Neural cell (in vitro differentiated cells): ENCODE measurements at regions not wholly inside any gene's neighbourhood (a gene's known extent, or its start where the extent isn't known, plus 50 kb on each side); places are given as distances from the start of the nearest gene placed in this dataset.

Source experiments
- EP300 ChIP-seq: fragments of 450-650 bp; conservative IDR thresholded peaks from 2 replicates; pipeline ENCODE4 v1.6.1; 2014; ENCODE audit warnings: antibody characterized with exemption, mild to moderate bottlenecking, moderate library complexity; ENCODE audit not compliant: poor library complexity, severe bottlenecking
- EZH2 ChIP-seq: fragments of 200-600, 300-800 bp; shearing (Covaris generic), sonication (generic); IDR thresholded peaks from 2 replicates; pipeline ENCODE4 v1.6.1; 2014; ENCODE audit warnings: antibody characterized with exemption, low read length, borderline replicate concordance, mild to moderate bottlenecking; ENCODE audit not compliant: insufficient read depth, poor library complexity, severe bottlenecking
- MXI1 ChIP-seq: fragments of 450-650 bp; conservative IDR thresholded peaks from 2 replicates; pipeline ENCODE4 v1.6.1; 2014; ENCODE audit warnings: antibody characterized with exemption, mild to moderate bottlenecking; ENCODE audit not compliant: poor library complexity, severe bottlenecking
- POLR2AphosphoS5 ChIP-seq: IDR thresholded peaks from 2 replicates; pipeline ENCODE4 v1.6.1; 2012
- RAD21 ChIP-seq: fragments of 450-650 bp; conservative IDR thresholded peaks from 2 replicates; pipeline ENCODE4 v1.6.1; 2014; ENCODE audit warnings: antibody characterized with exemption, mild to moderate bottlenecking, moderate library complexity
- SMC3 ChIP-seq: fragments of 450-650 bp; conservative IDR thresholded peaks from 2 replicates; pipeline ENCODE4 v1.6.1; 2014; ENCODE audit warnings: antibody characterized with exemption, mild to moderate bottlenecking, moderate library complexity; ENCODE audit not compliant: poor library complexity
- TAF1 ChIP-seq: IDR thresholded peaks from 2 replicates; pipeline ENCODE4 v1.6.1; 2012; ENCODE audit warnings: low read depth
- TF ChIP-seq, protein P1 (sequence below): fragments of 450-650 bp; IDR thresholded peaks from 2 replicates; pipeline ENCODE4 v1.5.1; 2014; ENCODE audit warnings: antibody characterized with exemption, mild to moderate bottlenecking, moderate library complexity; ENCODE audit not compliant: poor library complexity, severe bottlenecking

DNA sequence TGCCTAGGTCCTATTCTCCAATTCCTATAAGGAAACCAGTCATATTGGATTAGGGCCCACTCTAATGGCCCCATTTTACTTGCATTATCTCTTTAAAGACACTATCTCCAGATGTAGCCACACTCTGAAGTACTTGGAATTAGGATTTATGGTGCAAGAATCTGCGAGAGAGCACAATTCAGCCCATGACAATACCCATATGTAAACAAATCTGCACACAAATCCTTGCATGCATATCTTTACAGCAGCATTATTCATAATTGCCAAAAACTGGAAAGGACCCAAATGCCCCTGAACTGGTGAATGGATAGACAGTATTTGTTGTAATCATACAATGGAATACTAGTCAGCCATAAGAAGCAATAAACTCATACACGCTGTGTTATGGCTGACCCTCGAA, 229.8 kb upstream of the ADAMTS5 start:
- TF ChIP-seq, protein P1, sequence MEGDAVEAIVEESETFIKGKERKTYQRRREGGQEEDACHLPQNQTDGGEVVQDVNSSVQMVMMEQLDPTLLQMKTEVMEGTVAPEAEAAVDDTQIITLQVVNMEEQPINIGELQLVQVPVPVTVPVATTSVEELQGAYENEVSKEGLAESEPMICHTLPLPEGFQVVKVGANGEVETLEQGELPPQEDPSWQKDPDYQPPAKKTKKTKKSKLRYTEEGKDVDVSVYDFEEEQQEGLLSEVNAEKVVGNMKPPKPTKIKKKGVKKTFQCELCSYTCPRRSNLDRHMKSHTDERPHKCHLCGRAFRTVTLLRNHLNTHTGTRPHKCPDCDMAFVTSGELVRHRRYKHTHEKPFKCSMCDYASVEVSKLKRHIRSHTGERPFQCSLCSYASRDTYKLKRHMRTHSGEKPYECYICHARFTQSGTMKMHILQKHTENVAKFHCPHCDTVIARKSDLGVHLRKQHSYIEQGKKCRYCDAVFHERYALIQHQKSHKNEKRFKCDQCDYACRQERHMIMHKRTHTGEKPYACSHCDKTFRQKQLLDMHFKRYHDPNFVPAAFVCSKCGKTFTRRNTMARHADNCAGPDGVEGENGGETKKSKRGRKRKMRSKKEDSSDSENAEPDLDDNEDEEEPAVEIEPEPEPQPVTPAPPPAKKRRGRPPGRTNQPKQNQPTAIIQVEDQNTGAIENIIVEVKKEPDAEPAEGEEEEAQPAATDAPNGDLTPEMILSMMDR = no peak
- TF ChIP-seq EP300 (no peak), POLR2AphosphoS5 (no peak), RAD21 (no peak), EZH2 (no peak), SMC3 (no peak), TAF1 (no peak), MXI1 (no peak)
